NCI-H748 (cell line): ENCODE measurements at regions not wholly inside any gene's neighbourhood (a gene's known extent, or its start where the extent isn't known, plus 50 kb on each side); places are given as distances from the start of the nearest gene placed in this dataset.

ENCODE experiments used
- DNase-seq: peaks from one replicate; lab custom pipeline; 2025; ENCODE audit not compliant: unreplicated experiment; lab: John Stamatoyannopoulos, UW

- no peak for DNase-seq
These were observed 87.3 kb upstream of the ABCC4 start for GRCh38 chr13:95388420-95389079.

GRCh38 chr13:95391362-95391761 is 90.1 kb upstream of the ABCC4 start:
- no peak for DNase-seq

- DNase-seq, result no peak
These were observed 90.5 kb upstream of the ABCC4 start for GRCh38 chr13:95391785-95392184.

GRCh38 chr13:95392597-95392996 is 91.3 kb upstream of the ABCC4 start:
- no peak for DNase-seq

- DNase-seq, result peak; percentile 41
These were observed 102.3 kb upstream of the ABCC4 start for GRCh38 chr13:95403349-95404140.

GRCh38 chr13:95404141-95404882 is 103.1 kb upstream of the ABCC4 start:
- peak; percentile 80 for DNase-seq

- DNase-seq, result no peak
These were observed 104.9 kb upstream of the ABCC4 start for GRCh38 chr13:95406176-95406575.

- DNase-seq, result peak; percentile 40
These were observed 110.3 kb upstream of the ABCC4 start for GRCh38 chr13:95411428-95412040.

- no peak for DNase-seq
These were observed 117.7 kb upstream of the ABCC4 start for GRCh38 chr13:95418946-95419345.

GRCh38 chr13:95420501-95420900 is 119.2 kb upstream of the ABCC4 start:
- no peak for DNase-seq

- no peak for DNase-seq
These were observed 125.4 kb upstream of the ABCC4 start for GRCh38 chr13:95426631-95427030.

GRCh38 chr13:95430525-95430924 is 122.0 kb upstream of the CLDN10 start:
- DNase-seq, result peak; percentile 21

- DNase-seq, result no peak
These were observed 120.4 kb upstream of the CLDN10 start for GRCh38 chr13:95432141-95432540.

- DNase-seq, result no peak
These were observed 119.0 kb upstream of the CLDN10 start for GRCh38 chr13:95433537-95433936.

- DNase-seq, result no peak
These were observed 118.4 kb upstream of the CLDN10 start for GRCh38 chr13:95434111-95434510.

- no peak for DNase-seq
These were observed 115.0 kb upstream of the CLDN10 start for GRCh38 chr13:95437561-95437960.

GRCh38 chr13:95438297-95438696 is 114.2 kb upstream of the CLDN10 start:
- no peak for DNase-seq

- DNase-seq, result no peak
These were observed 112.0 kb upstream of the CLDN10 start for GRCh38 chr13:95440441-95441088.

- DNase-seq, result no peak
These were observed 111.2 kb upstream of the CLDN10 start for GRCh38 chr13:95441326-95441725.

- no peak for DNase-seq
These were observed 108.4 kb upstream of the CLDN10 start for GRCh38 chr13:95444006-95444730.
